GM21529 (cell line): ENCODE measurements at regions not wholly inside any gene's neighbourhood (a gene's known extent, or its start where the extent isn't known, plus 50 kb on each side); places are given as distances from the start of the nearest gene placed in this dataset.

ENCODE experiments used
- ATAC-seq: cut with Tn5 transposase; IDR thresholded peaks from one replicate; pipeline ENCODE4 v1.9.1; 2021; ENCODE audit not compliant: unreplicated experiment

GRCh38 chr7:35536396-35536826, 158.5 kb downstream of the HERPUD2 start:
- no peak for ATAC-seq

- ATAC-seq = no peak
Measured at GRCh38 chr7:35533902-35534301, 161.0 kb downstream of the HERPUD2 start.

- no peak for ATAC-seq
Measured at GRCh38 chr7:35530124-35531109, 164.5 kb downstream of the HERPUD2 start.

GRCh38 chr7:35529713-35530112, 165.2 kb downstream of the HERPUD2 start:
- no peak for ATAC-seq

GRCh38 chr7:35528381-35528977, 166.5 kb downstream of the HERPUD2 start:
- no peak for ATAC-seq

GRCh38 chr7:35526645-35527044, 168.3 kb downstream of the HERPUD2 start:
- no peak for ATAC-seq

GRCh38 chr7:35524112-35524804, 170.7 kb downstream of the HERPUD2 start:
- no peak for ATAC-seq

GRCh38 chr7:35523292-35523691, 171.6 kb downstream of the HERPUD2 start:
- no peak for ATAC-seq

GRCh38 chr7:35522697-35523096, 172.2 kb downstream of the HERPUD2 start:
- ATAC-seq = no peak

- no peak for ATAC-seq
Measured at GRCh38 chr7:35521941-35522340, 173.0 kb downstream of the HERPUD2 start.

GRCh38 chr7:35520810-35521625, 173.9 kb downstream of the HERPUD2 start:
- ATAC-seq = no peak

- peak; percentile 90 for ATAC-seq
Measured at GRCh38 chr7:35519971-35520809, 174.7 kb downstream of the HERPUD2 start.

GRCh38 chr7:35518767-35519166, 176.2 kb downstream of the HERPUD2 start:
- no peak for ATAC-seq

- ATAC-seq = no peak
Measured at GRCh38 chr7:35516498-35516897, 178.4 kb downstream of the HERPUD2 start.

GRCh38 chr7:35513828-35514227, 181.1 kb downstream of the HERPUD2 start:
- no peak for ATAC-seq

GRCh38 chr7:35513195-35513594, 181.7 kb downstream of the HERPUD2 start:
- ATAC-seq = no peak

- ATAC-seq = no peak
Measured at GRCh38 chr7:35512716-35513115, 182.2 kb downstream of the HERPUD2 start.

GRCh38 chr7:35508623-35509400, 186.1 kb downstream of the HERPUD2 start:
- no peak for ATAC-seq

GRCh38 chr7:35505066-35505465, 189.9 kb downstream of the HERPUD2 start:
- ATAC-seq = no peak
